HG03280 (cell line): ENCODE measurements at regions not wholly inside any gene's neighbourhood (a gene's known extent, or its start where the extent isn't known, plus 50 kb on each side); places are given as distances from the start of the nearest gene placed in this dataset.
"Not testable (repeated sequence)": the region's sequence is repeated elsewhere in the genome, so short reads cannot be mapped to it uniquely, and the experiment has no call there.

ENCODE experiments used
- ATAC-seq: cut with Tn5 transposase; IDR thresholded peaks from one replicate; pipeline ENCODE4 v1.9.1; 2021; ENCODE audit warnings: mild to moderate bottlenecking, moderate library complexity; ENCODE audit not compliant: unreplicated experiment

DNA sequence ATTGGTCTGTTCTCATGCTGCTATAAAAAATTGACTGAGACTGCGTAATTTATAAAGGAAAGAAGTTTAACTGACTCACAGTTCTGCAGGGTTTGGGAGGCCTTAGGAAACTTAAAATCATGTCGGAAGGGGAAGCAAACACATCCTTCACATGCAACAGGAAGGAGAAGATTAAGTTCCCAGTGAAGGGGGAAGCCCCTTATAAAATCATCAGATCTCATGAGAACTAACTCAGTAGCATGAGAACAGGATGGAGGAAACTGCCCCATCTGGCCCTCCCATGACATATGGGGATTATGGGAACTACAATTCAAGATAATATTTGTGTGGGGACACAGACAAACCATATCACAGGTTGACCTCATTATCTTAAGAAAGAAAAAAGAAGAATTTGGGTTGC lies 134.5 kb downstream of the PPP1R3A start:
- no peak for ATAC-seq

DNA sequence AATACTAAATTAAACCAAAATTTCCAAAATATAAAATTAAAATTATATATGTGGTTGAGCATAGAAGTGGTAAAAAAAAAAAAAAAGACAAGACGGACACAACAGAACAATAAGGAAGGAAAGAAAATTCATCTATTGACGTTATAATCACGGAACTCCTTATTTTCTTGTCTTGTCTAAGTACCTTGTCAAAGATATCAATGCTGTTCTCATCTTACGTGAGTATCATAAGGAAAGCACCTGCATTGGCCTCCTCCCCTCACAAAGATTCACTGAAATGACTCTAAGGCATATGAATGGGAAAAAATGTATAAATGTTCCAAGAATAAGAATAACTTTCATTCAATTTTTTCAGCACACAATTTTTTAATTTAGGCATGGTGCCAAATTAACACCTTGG lies 135.4 kb downstream of the PPP1R3A start:
- ATAC-seq: no peak

DNA sequence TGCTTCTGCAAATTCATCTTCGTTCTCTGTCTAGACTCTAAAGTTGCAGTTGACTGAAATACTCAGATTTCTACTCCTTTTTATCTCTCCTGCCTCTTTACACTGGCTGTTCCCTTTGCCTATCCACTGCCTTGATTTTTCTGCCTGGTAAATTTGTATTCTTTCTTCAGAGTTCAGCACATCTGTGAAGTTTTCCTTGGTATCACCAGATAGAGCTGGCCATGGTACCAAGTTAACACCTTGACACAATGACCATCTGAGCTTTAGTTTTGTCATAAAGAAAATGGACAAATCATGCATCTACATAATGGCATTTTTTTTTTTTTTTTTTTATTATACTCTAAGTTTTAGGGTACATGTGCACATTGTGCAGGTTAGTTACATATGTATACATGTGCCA lies 143.0 kb downstream of the PPP1R3A start:
- ATAC-seq: no peak

DNA sequence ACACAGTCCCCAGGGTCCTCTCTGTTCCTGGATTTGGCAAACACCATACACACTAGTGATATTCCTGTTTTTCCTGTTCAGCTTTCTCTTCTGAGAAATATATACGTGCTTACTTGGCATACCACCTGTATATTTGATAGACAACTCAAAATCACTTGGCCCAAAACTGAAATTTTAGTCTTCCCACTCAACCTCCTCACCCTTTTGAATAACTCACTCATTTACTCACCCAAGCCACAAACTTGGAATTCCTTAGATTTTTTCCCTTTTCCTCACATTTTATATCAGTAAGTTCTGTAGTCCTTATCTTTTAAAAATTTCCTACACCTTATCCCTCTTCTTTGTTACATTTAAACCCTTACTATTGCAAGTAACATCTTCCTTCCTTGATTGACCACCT lies 143.4 kb downstream of the PPP1R3A start:
- no peak for ATAC-seq

DNA sequence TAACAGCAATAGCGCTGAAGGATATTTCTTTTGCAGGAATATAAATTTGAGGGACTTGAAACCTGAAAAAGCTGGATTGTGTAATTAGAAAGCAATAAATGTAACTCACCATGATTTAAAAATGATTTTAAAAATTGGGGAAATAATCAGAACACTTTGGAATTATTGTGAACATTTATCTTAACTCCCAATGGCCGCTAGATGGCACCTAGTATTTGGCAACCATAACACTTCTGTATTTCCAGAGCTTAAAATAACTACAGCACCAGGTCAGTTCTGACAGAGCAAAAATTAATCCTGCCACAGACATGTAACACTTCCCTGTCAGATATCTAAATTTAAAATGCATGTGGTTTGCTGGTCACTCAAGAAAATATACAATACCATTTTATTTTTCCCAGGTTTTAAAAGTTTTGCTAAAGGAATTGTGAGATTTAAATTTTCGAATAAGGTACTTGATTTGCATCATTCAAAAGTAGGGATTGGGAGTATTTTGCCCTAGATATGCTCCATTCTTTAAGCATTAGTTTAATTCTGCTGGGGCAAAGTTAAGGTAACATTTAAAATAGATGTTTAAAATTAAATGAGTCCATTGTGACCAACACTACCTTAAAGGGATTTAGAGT lies 144.5 kb downstream of the PPP1R3A start:
- peak; percentile 84 for ATAC-seq

DNA sequence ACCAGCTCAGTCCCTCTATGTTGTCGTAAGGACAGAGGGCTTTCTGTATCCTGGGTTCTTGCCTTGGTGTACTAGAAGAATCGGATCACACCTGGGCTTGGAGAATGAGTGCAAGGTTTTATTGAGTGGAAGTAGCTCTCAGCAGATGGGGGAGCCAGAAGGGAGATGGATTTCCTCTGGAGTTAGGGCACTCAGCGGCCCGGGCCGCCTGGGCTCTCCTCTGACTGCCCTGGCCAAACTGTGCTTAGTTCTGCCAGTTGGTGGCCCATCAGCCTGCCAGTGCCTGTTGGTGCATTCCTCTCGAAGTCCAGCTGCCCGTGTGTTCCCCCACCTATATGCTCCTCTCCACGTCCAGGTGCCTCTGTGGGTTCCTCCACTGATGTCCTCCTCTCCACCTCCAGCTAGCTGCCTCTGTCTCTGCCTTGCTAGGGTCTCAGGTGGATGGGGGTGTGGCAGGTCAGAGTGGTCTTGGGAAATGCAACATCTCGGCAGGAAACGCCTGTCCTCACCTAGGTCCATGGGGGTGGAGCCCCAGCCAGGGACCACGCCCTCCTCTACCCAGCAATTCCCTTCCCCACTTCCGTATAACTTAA lies 148.6 kb downstream of the PPP1R3A start:
- ATAC-seq: no peak

DNA sequence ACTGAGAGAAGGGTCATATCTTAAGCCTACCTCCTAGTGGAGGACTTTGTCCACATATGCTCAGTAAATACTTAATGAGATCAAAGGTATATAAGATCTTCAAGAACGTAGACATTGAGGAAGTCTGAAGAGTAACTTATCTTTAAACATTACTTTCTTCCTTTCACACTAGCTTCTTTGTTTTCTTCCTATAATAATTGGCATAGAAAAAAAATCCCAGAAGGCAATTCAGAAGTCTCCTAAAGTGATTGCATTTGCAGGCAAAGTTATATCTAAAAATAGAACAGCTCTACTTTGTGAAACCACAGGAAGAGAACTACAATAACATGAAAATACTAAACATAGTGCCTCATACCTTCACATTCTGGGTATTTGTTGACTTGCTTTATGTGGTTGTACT lies 150.4 kb downstream of the PPP1R3A start:
- no peak for ATAC-seq

DNA sequence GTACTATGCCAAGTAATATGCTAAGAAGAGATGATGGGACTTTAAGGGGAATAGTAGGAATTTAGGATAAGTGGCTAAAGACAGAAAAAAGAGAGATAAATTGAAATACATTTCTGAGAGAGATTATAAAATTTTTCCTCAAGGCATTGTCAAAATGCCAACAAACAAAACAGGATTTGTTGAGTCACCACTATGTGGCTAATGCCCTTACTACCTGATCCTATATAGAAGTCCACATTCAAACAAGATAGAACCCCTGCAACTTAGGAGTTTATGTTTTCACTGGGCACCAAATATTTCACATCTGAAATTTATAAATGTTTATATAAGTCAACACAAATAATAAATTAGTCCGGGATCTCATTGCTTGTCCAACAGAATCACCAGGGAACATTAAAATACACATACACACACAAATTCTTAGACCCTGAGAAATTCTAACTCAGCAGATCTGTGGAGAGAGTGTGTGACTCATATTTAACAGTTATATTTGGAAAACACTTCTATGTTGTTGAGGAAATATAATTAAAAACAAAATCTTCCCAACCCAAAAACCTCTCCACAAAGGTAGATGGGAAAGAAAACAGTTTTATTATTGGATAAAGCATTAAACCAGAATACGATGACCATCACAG lies 154.3 kb downstream of the PPP1R3A start:
- no peak for ATAC-seq

DNA sequence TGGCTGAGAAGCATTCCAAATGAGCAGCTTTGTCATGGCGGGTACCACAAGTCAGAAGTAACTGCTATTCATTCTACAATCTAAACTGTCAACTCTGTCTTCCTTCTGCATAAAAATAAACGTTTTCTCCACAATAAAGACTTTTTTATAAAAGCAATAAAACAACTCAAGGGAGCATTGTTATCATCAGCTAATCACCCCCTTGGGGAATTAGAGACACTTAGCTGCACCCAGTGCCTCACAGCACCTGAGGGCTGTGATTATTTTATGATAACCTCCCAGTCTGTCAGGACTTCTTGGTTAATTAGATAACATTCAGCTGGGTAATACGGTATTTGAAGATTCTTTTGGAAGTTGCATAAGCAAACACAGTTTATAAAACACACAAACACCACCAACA lies 155.6 kb downstream of the PPP1R3A start:
- no peak for ATAC-seq

DNA sequence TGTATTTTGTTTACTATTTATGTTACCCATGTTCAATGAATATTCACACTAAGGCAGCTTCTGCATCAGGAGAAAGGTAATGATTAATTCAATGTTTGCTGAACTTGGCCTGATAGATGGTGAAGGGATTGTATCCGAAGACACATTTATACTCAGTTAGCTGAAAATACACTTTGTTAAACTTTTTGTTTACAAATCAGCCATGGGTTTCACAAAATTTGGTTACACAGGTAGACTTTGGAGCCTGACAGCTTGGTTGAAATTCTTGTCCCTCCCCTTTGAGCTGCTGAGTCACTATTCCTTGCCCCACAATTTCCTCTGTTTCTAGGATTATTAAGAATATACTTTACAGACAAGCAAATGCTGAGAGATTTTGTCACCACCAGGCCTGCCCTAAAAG lies 162.6 kb downstream of the PPP1R3A start:
- no peak for ATAC-seq

DNA sequence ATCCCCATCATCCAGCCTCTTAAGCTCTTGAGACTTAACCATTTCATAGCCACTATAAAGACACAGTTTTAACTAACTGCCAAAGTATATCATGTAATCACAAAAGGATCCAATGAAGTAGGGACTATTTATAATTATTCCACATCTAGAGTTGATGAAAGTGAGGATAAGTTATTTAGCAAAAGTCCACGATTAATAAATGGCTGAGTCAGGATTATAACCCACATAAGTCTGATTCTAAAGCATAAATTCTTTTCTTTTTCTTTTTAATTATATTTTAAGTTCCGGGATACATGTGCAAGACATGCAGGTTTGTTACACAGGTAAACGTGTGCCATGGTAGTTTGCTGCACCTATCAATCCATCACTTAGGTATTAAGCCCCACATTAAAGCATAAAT lies 166.1 kb downstream of the PPP1R3A start:
- ATAC-seq: no peak

DNA sequence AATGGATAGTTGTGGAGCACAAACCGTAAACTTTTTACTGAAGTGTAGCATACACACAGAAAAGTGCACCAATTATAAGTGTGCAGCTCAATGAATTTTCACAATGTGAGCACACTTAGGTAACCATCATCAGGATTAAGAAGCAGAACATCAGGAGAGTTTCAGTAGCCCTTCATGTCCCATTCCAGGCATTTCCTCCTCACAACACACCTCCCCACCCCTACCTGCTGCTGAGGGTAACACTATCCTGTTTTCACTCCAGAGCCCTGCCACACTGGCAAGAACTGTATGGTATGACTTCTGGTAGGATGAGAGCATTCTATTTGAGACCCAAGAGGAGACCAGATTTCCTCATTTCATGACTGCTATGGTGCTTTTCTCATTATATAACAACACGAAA lies 166.5 kb downstream of the PPP1R3A start:
- no peak for ATAC-seq

DNA sequence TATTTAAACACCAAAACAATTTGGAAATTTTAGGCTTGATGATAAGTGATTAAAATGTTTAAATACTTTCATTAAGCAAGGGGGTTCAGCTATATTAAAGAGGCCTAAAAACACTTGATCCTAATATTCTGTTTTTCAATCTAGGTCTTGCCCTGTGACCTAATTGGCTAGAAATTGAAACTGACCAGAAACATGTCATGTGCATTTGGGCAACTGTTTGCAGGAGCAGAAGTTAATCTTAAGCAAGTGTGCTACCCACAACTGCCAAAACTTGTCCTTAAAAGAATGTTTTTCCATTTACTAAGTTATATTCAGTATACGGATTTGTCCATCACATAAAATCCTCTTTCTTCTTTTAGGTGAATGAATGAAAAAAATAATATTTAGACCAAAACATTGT lies 167.3 kb downstream of the PPP1R3A start:
- ATAC-seq: no peak

DNA sequence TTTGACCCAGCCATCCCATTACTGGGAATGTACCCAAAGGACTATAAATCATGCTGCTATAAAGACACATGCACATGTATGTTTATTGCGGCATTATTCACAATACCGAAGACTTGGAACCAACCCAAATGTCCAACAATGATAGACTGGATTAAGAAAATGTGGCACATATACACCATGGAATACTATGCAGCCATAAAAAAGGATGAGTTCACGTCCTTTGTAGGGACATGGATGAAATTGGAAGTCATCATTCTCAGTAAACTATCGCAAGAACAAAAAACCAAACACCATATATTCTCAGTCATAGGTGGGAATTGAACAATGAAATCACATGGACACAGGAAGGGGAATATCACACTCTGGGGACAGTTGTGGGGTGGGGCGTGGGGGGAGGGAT lies 170.4 kb downstream of the PPP1R3A start:
- ATAC-seq: not testable (repeated sequence)

DNA sequence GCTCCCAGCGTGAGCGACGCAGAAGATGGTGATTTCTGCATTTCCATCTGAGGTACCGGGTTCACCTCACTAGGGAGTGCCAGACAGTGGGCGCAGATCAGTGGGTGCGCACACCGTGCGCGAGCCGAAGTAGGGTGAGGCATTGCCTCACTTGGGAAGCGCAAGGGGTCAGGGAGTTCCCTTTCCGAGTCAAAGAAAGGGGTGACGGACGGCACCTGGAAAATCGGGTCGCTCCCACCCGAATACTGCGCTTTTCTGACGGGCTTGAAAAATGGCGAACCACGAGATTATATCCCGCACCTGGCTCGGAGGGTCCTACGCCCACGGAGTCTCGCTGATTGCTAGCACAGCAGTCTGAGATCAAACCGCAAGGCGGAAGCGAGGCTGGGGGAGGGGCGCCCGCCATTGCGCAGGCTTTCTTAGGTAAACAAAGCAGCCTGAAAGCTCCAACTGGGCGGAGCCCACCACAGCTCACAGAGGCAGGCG lies 175.8 kb downstream of the PPP1R3A start:
- ATAC-seq: not testable (repeated sequence)

DNA sequence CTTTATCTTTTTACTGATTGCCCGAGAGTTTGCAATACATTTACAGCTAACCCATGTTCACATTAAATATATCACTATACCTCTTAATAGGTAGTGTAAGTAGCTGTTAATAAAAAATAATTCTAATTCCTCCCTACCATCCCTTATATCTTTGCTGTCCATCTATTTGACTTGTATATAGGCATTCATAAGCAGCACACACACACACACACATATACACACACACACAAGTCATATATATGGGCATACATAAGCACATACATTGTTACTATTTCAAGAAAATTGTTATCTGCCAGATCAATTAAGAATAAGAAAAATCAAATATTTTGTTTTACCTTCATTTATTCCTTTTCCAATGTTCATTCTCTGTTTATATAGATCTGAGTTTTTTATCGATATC lies 176.4 kb downstream of the PPP1R3A start:
- no peak for ATAC-seq

DNA sequence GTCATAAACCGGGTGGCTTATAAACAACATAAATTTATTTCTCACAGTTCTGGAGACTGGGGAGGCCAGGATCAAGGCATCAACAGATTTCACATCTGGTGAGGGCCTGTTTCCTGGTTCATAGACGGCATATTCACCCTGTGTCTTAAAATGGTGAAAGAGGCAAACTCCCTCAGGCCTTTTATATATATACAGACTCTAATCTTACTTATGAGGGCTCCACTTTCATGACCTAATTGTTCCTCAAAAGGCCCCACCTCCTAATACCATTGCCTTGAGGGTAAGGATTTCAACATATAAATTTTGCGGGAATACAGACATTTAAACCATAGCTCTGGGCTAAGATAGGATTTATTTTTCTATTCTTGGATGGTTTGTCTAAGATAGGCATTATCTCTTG lies 187.2 kb downstream of the PPP1R3A start:
- ATAC-seq: no peak

DNA sequence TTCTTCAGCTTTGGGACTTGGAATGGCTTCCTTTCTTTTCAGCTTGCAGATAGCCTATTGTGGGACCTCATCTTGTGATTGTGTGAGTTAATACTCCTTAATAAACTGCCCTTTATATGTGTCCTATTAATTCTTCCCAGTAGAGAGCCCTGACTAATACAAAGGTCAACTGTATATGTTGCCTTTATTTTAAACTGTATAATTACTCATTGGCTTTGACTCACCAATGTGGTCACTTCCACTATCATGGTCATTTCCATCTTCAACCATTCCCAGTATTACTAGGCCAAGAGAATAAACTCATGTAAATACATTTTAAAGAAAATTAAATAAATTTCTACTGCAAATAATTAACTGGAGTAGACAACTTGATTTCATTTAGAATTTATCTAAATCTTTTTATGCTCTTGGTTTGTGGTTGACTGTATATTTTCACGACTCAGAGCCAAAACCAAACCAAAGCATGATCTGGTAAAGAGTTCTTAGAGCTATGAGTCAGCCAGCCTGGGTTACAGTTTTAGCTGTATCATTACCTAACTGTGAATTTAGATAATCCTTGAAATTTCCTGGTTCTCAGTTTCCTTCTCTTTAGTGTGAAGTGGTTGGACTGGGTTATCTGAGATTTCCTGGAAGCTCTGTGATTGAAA lies 188.4 kb downstream of the PPP1R3A start:
- ATAC-seq: no peak

DNA sequence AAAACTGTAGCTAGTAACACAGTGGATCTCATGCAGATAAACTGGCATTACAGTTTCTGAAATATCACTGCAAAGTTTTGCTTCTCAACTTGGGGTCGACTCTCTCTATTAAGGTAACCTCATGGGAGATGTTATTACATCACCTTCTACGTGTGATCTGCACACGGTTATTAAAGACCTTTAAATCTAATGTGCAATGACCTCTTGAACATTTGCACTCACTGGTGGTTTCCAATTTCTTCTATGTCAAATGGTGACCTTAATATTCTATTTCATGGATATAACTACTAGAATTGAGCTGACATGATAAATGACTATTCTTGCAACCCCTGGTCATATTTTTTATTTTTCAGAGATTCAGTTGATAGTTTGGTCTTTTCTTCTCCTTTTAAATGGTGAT lies 191.3 kb downstream of the PPP1R3A start:
- no peak for ATAC-seq

DNA sequence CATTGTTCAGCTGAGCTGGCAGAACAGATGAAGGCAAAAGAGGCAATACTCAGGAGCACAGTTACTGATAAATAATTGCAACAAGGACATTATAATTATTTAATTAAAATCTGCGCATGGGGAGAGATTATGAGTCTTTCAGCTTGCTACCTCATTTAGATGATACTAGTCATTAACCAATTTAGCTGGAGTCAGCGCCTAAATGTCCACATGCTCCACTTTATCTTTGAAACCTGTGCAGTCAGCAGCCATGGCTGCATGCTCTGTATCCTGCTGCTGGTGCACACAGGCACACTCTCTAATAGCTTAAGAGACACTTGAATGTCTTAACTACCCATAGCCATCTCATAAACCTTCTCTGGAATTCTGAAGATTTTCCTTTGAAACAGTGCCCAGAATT lies 196.8 kb downstream of the PPP1R3A start:
- no peak for ATAC-seq

DNA sequence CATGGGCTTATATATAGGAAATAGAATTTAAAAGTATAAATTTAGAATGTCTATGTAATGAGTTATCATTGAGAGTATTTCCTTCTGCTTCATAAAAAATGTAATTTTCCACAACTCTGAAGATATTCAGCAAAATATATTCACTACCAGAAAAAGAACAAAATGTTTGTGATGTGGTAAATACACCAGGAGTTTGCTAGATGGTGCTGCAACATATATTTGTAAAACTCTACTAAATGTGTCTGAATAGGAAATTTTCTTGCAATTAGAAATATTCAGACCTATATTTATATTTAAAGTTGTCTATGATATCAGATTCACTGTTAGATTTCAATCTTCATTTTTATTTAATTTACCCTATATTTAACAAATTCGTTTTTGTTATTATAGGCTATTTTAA lies 201.1 kb downstream of the PPP1R3A start:
- ATAC-seq: no peak
